Hepatocyte (in vitro differentiated cells): ENCODE measurements at regions not wholly inside any gene's neighbourhood (a gene's known extent, or its start where the extent isn't known, plus 50 kb on each side); places are given as distances from the start of the nearest gene placed in this dataset.

Experiments
- CTCF ChIP-seq: fragments of 200-600 bp; sonication (generic); IDR thresholded peaks from 2 replicates; pipeline ENCODE4 v1.5.1; 2016; ENCODE audit warnings: antibody characterized with exemption, mild to moderate bottlenecking; ENCODE audit not compliant: poor library complexity
- EZH2phosphoT487 ChIP-seq: fragments of 200-600 bp; sonication (generic); IDR thresholded peaks from one replicate; pipeline ENCODE4 v1.6.1; 2018; ENCODE audit warnings: antibody characterized with exemption, mild to moderate bottlenecking, low read depth, moderate library complexity; ENCODE audit not compliant: unreplicated experiment, severe bottlenecking

GRCh38 chr16:47873434-47873833, 282.4 kb downstream of the ABCC12 start:
- TF ChIP-seq CTCF (no peak), EZH2phosphoT487 (no peak)
